ENCODE measurements at regions not wholly inside any gene's neighbourhood (a gene's known extent, or its start where the extent isn't known, plus 50 kb on each side); places are given as distances from the start of the nearest gene placed in this dataset.
A peak's percentile ranks its signal among the peaks of the same experiment; 100 is the strongest.
"Not testable (repeated sequence)": the region's sequence is repeated elsewhere in the genome, so short reads cannot be mapped to it uniquely, and the experiment has no call there.

- H3K4me3 ChIP-seq (ENCODE audit: low read depth in 1 of 3, low read length in 3 of 3) = no peak overlapping the region
- 60 to 86% (median 75%) methylated on average over 7 of the region's 7 CpGs for WGBS, 3 donors
- FAIRE-seq (no peak), DNase-seq (peak in 1 of 2 donors; percentile 10)
- H3K27ac ChIP-seq (ENCODE audit: low read depth in 1 of 3, low read length in 2 of 3) = no peak overlapping the region
- H3K9me3 ChIP-seq (ENCODE audit: control insufficient read depth in 2 of 2, insufficient read depth in 1 of 2, low read depth in 1 of 2, low read length in 1 of 2) = no peaks in the 10 kb centered on the region
- H3K4me1 ChIP-seq (ENCODE audit: control insufficient read depth in 3 of 3, insufficient read depth in 2 of 3, low read depth in 1 of 3, low read length in 2 of 3) = no peaks in the 10 kb centered on the region
- no peaks in the 10 kb centered on the region for H3K36me3 ChIP-seq (ENCODE audit: control insufficient read depth in 3 of 3, insufficient read depth in 2 of 3, low read depth in 1 of 3, low read length in 3 of 3)
- peaks cover 0 to 2% (median 0%) of the 10 kb centered on the region in 3 donors for H3K27me3 ChIP-seq (ENCODE audit: control insufficient read depth in 3 of 3, insufficient read depth in 3 of 3, low read length in 3 of 3)
These were observed 305.9 kb downstream of the GATA3 start for GRCh38 chr10:8360365-8360764.

- no peak for FAIRE-seq
- WGBS, 3 donors = 35 to 55% (median 40%) methylated on average over 2 of the region's 2 CpGs
- no peaks in the 10 kb centered on the region for H3K4me1 ChIP-seq (ENCODE audit: control insufficient read depth in 3 of 3, insufficient read depth in 2 of 3, low read depth in 1 of 3, low read length in 2 of 3)
- no peak overlapping the region for H3K27ac ChIP-seq (ENCODE audit: low read depth in 1 of 3, low read length in 2 of 3)
- no peak for DNase-seq
- no peak overlapping the region for H3K4me3 ChIP-seq (ENCODE audit: low read depth in 1 of 3, low read length in 3 of 3)
- H3K27me3 ChIP-seq (ENCODE audit: control insufficient read depth in 3 of 3, insufficient read depth in 3 of 3, low read length in 3 of 3) = peaks cover 0 to 2% (median 0%) of the 10 kb centered on the region in 3 donors
- no peaks in the 10 kb centered on the region for H3K9me3 ChIP-seq (ENCODE audit: control insufficient read depth in 2 of 2, insufficient read depth in 1 of 2, low read depth in 1 of 2, low read length in 1 of 2)
- no peaks in the 10 kb centered on the region for H3K36me3 ChIP-seq (ENCODE audit: control insufficient read depth in 3 of 3, insufficient read depth in 2 of 3, low read depth in 1 of 3, low read length in 3 of 3)
These were observed 306.5 kb downstream of the GATA3 start for GRCh38 chr10:8360814-8361509.

GRCh38 chr10:8361510-8361844 is 307.0 kb downstream of the GATA3 start:
- FAIRE-seq = no peak
- WGBS, 3 donors = 50 to 70% (median 55%) methylated on average over 2 of the region's 2 CpGs

GRCh38 chr10:8365935-8366911 is 311.7 kb downstream of the GATA3 start:
- Histone ChIP-seq H3K9me3 (ENCODE audit: control insufficient read depth in 2 of 2, insufficient read depth in 1 of 2, low read depth in 1 of 2, low read length in 1 of 2) (peaks cover 0 to 2% of the 10 kb centered on the region in 2 donors), H3K27me3 (ENCODE audit: control insufficient read depth in 3 of 3, insufficient read depth in 3 of 3, low read length in 3 of 3) (no peaks in the 10 kb centered on the region), H3K4me1 (ENCODE audit: control insufficient read depth in 3 of 3, insufficient read depth in 2 of 3, low read depth in 1 of 3, low read length in 2 of 3) (no peaks in the 10 kb centered on the region), H3K36me3 (ENCODE audit: control insufficient read depth in 3 of 3, insufficient read depth in 2 of 3, low read depth in 1 of 3, low read length in 3 of 3) (no peaks in the 10 kb centered on the region), H3K27ac (ENCODE audit: low read depth in 1 of 3, low read length in 2 of 3) (no peak overlapping the region), H3K4me3 (ENCODE audit: low read depth in 1 of 3, low read length in 3 of 3) (no peak overlapping the region)
- DNase-seq (peak in 1 of 2 donors; percentile 13), FAIRE-seq (no peak)
- WGBS, 3 donors = 35 to 64% (median 46%) methylated on average over 19 of the region's 19 CpGs

More at GRCh38 chr10:8361510-8361844, 307.0 kb downstream of the GATA3 start:
- Histone ChIP-seq H3K27me3 (ENCODE audit: control insufficient read depth in 3 of 3, insufficient read depth in 3 of 3, low read length in 3 of 3) (peaks cover 0 to 2% (median 0%) of the 10 kb centered on the region in 3 donors), H3K27ac (ENCODE audit: low read depth in 1 of 3, low read length in 2 of 3) (no peak overlapping the region), H3K36me3 (ENCODE audit: control insufficient read depth in 3 of 3, insufficient read depth in 2 of 3, low read depth in 1 of 3, low read length in 3 of 3) (no peaks in the 10 kb centered on the region), H3K4me3 (ENCODE audit: low read depth in 1 of 3, low read length in 3 of 3) (no peak overlapping the region), H3K9me3 (ENCODE audit: control insufficient read depth in 2 of 2, insufficient read depth in 1 of 2, low read depth in 1 of 2, low read length in 1 of 2) (no peaks in the 10 kb centered on the region), H3K4me1 (ENCODE audit: control insufficient read depth in 3 of 3, insufficient read depth in 2 of 3, low read depth in 1 of 3, low read length in 2 of 3) (no peaks in the 10 kb centered on the region)
- DNase-seq = no peak

- not testable (repeated sequence) for H3K27ac ChIP-seq (ENCODE audit: low read depth in 1 of 3, low read length in 2 of 3); FAIRE-seq
- 82 to 87% (median 86%) methylated on average over 3 of the region's 3 CpGs for WGBS, 3 donors
These were observed 313.4 kb downstream of the GATA3 start for GRCh38 chr10:8367672-8368411.

GRCh38 chr10:8369666-8370065 is 315.2 kb downstream of the GATA3 start:
- 59 to 69% (median 67%) methylated on average over 7 of the region's 7 CpGs for WGBS, 3 donors
- FAIRE-seq = no peak

More at GRCh38 chr10:8367672-8368411, 313.4 kb downstream of the GATA3 start:
- DNase-seq; H3K27me3 ChIP-seq (ENCODE audit: control insufficient read depth in 3 of 3, insufficient read depth in 3 of 3, low read length in 3 of 3); H3K4me1 ChIP-seq (ENCODE audit: control insufficient read depth in 3 of 3, insufficient read depth in 2 of 3, low read depth in 1 of 3, low read length in 2 of 3); H3K36me3 ChIP-seq (ENCODE audit: control insufficient read depth in 3 of 3, insufficient read depth in 2 of 3, low read depth in 1 of 3, low read length in 3 of 3); H3K9me3 ChIP-seq (ENCODE audit: control insufficient read depth in 2 of 2, insufficient read depth in 1 of 2, low read depth in 1 of 2, low read length in 1 of 2); H3K4me3 ChIP-seq (ENCODE audit: low read depth in 1 of 3, low read length in 3 of 3): not testable (repeated sequence)

GRCh38 chr10:8374334-8374733 is 319.8 kb downstream of the GATA3 start:
- Histone ChIP-seq H3K27ac (ENCODE audit: low read depth in 1 of 3, low read length in 2 of 3) (no peak overlapping the region), H3K4me1 (ENCODE audit: control insufficient read depth in 3 of 3, insufficient read depth in 2 of 3, low read depth in 1 of 3, low read length in 2 of 3) (peaks cover 0 to 2% (median 0%) of the 10 kb centered on the region in 3 donors), H3K27me3 (ENCODE audit: control insufficient read depth in 3 of 3, insufficient read depth in 3 of 3, low read length in 3 of 3) (no peaks in the 10 kb centered on the region), H3K9me3 (ENCODE audit: control insufficient read depth in 2 of 2, insufficient read depth in 1 of 2, low read depth in 1 of 2, low read length in 1 of 2) (peaks cover 0 to 2% of the 10 kb centered on the region in 2 donors), H3K36me3 (ENCODE audit: control insufficient read depth in 3 of 3, insufficient read depth in 2 of 3, low read depth in 1 of 3, low read length in 3 of 3) (no peaks in the 10 kb centered on the region), H3K4me3 (ENCODE audit: low read depth in 1 of 3, low read length in 3 of 3) (no peak overlapping the region)
- WGBS, 3 donors = 84 to 93% (median 90%) methylated on average over 6 of the region's 6 CpGs
- DNase-seq (no peak), FAIRE-seq (no peak)

More at GRCh38 chr10:8369666-8370065, 315.2 kb downstream of the GATA3 start:
- Histone ChIP-seq H3K9me3 (ENCODE audit: control insufficient read depth in 2 of 2, insufficient read depth in 1 of 2, low read depth in 1 of 2, low read length in 1 of 2) (peaks cover 0 to 2% of the 10 kb centered on the region in 2 donors), H3K36me3 (ENCODE audit: control insufficient read depth in 3 of 3, insufficient read depth in 2 of 3, low read depth in 1 of 3, low read length in 3 of 3) (no peaks in the 10 kb centered on the region), H3K27ac (ENCODE audit: low read depth in 1 of 3, low read length in 2 of 3) (no peak overlapping the region), H3K4me1 (ENCODE audit: control insufficient read depth in 3 of 3, insufficient read depth in 2 of 3, low read depth in 1 of 3, low read length in 2 of 3) (no peaks in the 10 kb centered on the region), H3K27me3 (ENCODE audit: control insufficient read depth in 3 of 3, insufficient read depth in 3 of 3, low read length in 3 of 3) (no peaks in the 10 kb centered on the region), H3K4me3 (ENCODE audit: low read depth in 1 of 3, low read length in 3 of 3) (no peak overlapping the region)
- no peak for DNase-seq

GRCh38 chr10:8375137-8375536 is 320.6 kb downstream of the GATA3 start:
- no peak overlapping the region for H3K27ac ChIP-seq (ENCODE audit: low read depth in 1 of 3, low read length in 2 of 3)
- no peak for FAIRE-seq
- 82 to 92% (median 85%) methylated on average over 4 of the region's 4 CpGs for WGBS, 3 donors
- H3K27me3 ChIP-seq (ENCODE audit: control insufficient read depth in 3 of 3, insufficient read depth in 3 of 3, low read length in 3 of 3) = no peaks in the 10 kb centered on the region
- peaks cover 0 to 2% of the 10 kb centered on the region in 2 donors for H3K9me3 ChIP-seq (ENCODE audit: control insufficient read depth in 2 of 2, insufficient read depth in 1 of 2, low read depth in 1 of 2, low read length in 1 of 2)
- peaks cover 0 to 2% (median 0%) of the 10 kb centered on the region in 3 donors for H3K4me1 ChIP-seq (ENCODE audit: control insufficient read depth in 3 of 3, insufficient read depth in 2 of 3, low read depth in 1 of 3, low read length in 2 of 3)
- no peaks in the 10 kb centered on the region for H3K36me3 ChIP-seq (ENCODE audit: control insufficient read depth in 3 of 3, insufficient read depth in 2 of 3, low read depth in 1 of 3, low read length in 3 of 3)
- no peak overlapping the region for H3K4me3 ChIP-seq (ENCODE audit: low read depth in 1 of 3, low read length in 3 of 3)
- DNase-seq = no peak

All from small intestine (tissue), 7 donors.